Urinary bladder (tissue), 3 donors: ENCODE measurements at regions not wholly inside any gene's neighbourhood (a gene's known extent, or its start where the extent isn't known, plus 50 kb on each side); places are given as distances from the start of the nearest gene placed in this dataset.

Source experiments
- DNase-seq: peaks from one replicate; pipeline ENCODE4 v3.0.0-alpha.2; 2015; ENCODE audit errors: extremely low spot score
- H3K27ac ChIP-seq: one replicate; pipeline ENCODE4 v1.5.1; 2013; ENCODE audit warnings: low read depth, mild to moderate bottlenecking, moderate library complexity
- H3K36me3 ChIP-seq: one replicate; pipeline ENCODE4 v1.6.1; 2013; ENCODE audit warnings: mild to moderate bottlenecking, moderate library complexity; ENCODE audit not compliant: insufficient read depth
- H3K4me1 ChIP-seq: one replicate; pipeline ENCODE4 v1.6.1; 2013; ENCODE audit warnings: mild to moderate bottlenecking, moderate library complexity; ENCODE audit not compliant: insufficient read depth
- H3K4me3 ChIP-seq: one replicate; pipeline ENCODE4 v1.5.1; 2013; ENCODE audit warnings: low read depth, low read length
- WGBS: extraction: QIAGEN DNeasy Blood & Tissue Kit; methylation state at CpG from one replicate; pipeline ENCODE4 v1.1.7; 2013; 5-methylcytosine and 5-hydroxymethylcytosine counted together
- donor health status: healthy with polysubstance abuse.
- donor health status: healthy.

DNA sequence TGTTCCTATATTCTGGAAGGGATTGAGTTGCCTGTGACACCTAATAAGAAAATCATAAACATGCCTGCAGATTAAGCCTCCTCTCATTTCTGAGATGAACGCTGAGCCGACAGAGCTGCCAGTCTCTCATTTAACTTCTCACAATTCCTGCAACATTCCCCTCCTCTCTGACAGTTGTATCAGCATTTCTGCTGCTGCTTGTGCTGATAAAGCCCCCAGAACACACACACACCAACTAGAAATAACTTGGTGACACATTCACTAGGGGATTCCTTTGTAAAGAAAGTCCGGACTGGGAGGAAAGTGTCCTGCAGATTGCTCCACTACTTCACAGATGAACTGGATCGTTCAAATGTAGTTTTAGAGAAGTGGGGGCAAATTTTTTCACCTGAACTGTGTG, 437.3 kb downstream of the PLA2G4A start:
- Histone ChIP-seq H3K27ac (no peak overlapping the region), H3K4me1 (no peaks in the 10 kb centered on the region), H3K4me3 (no peak overlapping the region), H3K36me3 (no peaks in the 10 kb centered on the region)
- no peak for DNase-seq
- 59% methylated on average over 4 of the region's 4 CpGs for WGBS

DNA sequence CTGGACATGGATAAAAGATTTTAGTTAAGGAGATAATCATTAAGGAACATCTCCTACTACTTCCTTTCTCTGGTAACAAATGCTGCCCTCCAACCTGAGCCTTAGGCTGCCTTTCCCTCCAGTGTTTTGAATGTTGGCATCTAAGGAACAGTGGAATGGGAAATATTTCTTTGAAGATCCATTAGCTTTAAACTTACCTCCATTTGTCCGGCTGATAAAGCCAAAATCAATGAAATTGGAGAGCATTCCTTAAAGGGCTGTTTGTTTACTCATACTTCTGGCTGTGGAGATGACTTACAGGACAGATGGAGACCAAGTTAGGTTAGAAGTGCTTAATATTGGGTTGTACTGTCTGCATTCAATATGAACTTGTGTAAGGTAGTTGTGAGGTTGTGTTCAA, 439.1 kb downstream of the PLA2G4A start:
- WGBS = 82% methylated on average over 1 of the region's 1 CpG
- Histone ChIP-seq H3K4me1 (no peaks in the 10 kb centered on the region), H3K4me3 (no peak overlapping the region), H3K36me3 (no peaks in the 10 kb centered on the region), H3K27ac (no peak overlapping the region)
- DNase-seq = no peak

DNA sequence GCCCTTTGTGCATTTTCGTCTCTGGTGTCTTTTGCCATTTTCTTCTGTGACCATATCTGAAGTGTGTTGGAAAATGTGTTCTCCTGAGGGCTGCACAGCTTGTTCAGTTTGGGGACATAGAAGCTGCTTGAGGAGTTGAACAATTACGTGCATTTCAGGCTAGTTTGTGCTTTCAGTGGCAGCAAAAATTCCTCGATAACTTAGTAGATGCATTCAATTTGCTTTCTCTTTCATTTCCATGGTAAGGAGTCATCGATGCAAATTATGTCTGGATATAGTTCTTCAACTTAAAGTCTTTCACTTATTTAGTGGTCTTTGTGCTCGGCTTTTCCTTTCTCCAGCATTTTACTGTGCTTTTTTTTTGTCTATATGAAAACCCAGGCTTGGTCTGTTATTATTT, 441.5 kb downstream of the PLA2G4A start:
- Histone ChIP-seq H3K27ac (no peak overlapping the region), H3K36me3 (no peaks in the 10 kb centered on the region), H3K4me3 (no peak overlapping the region), H3K4me1 (no peaks in the 10 kb centered on the region)
- WGBS = 90% methylated on average over 5 of the region's 5 CpGs
- DNase-seq = no peak

DNA sequence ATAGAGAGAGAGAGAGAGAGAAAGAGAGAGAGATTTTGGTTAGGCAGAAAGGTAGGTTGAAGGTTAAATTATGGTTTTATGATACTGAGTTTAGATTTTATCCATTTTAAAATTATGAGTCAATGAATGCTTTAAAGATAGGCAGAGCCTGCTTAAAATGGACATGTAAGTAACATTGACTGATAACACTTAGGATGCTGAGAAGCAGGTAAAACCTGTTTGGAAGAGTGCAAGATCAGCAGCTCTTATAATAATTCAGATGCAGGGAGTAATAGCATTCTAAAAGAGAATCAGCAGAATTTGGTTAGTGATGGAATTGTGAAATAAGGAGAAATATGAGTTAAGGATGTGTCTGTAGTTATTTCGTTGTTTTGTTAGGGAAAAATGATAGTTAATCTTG, 446.6 kb downstream of the PLA2G4A start:
- no peaks in the 10 kb centered on the region for H3K4me1 ChIP-seq
- WGBS = 71% methylated on average over 1 of the region's 1 CpG
- DNase-seq = no peak
- no peak overlapping the region for H3K4me3 ChIP-seq
- no peak overlapping the region for H3K27ac ChIP-seq
- no peaks in the 10 kb centered on the region for H3K36me3 ChIP-seq

DNA sequence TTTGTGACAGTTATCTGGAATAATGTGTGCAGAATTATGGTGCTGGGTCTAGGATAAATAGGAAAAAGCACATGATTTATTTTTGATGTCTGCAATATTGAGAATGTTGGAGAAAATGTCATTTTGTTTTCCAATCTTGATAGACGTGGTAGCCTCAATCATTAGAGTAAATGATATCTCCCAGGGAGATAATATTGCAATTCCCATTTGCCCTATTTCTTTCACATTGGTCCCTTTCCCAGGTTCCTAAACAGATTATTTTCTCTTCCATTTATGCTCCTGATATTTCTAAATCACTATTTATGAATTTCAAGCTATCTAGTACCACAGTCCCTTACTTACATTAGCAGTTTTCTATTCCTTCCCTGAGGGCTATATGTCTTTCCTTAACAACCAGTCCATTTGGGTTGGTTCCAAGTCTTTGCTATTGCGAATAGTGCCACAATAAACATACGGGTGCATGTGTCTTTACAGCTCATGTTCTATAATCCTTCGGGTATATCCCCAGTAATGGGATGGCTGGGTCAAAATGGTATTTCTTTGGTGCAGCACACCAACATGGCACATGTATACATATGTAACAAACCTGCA, 447.3 kb downstream of the PLA2G4A start:
- DNase-seq = no peak
- Histone ChIP-seq H3K4me1 (no peaks in the 10 kb centered on the region), H3K36me3 (no peaks in the 10 kb centered on the region), H3K4me3 (no peak overlapping the region), H3K27ac (no peak overlapping the region)
- 62% methylated on average over 4 of the region's 4 CpGs for WGBS

DNA sequence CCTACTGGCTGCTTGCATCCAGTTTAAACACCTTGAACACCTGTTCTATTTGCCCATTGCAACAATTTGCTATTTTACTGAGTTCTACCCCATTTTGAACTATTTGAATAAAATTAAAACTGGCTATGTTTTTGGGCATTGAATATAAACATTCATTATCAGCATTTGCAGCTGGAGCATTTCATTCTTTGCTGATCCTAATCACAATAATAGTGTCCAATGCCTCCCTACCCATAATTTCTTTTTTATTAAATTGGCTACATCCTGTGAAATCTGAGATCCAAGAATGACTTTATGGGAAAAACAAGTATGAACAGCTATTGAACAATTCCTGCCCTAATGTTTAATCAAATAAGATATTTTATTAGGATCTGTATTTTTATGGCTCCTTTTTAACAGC, 447.9 kb downstream of the PLA2G4A start:
- Histone ChIP-seq H3K4me1 (no peaks in the 10 kb centered on the region), H3K4me3 (no peak overlapping the region), H3K27ac (no peak overlapping the region), H3K36me3 (no peaks in the 10 kb centered on the region)
- no peak for DNase-seq

DNA sequence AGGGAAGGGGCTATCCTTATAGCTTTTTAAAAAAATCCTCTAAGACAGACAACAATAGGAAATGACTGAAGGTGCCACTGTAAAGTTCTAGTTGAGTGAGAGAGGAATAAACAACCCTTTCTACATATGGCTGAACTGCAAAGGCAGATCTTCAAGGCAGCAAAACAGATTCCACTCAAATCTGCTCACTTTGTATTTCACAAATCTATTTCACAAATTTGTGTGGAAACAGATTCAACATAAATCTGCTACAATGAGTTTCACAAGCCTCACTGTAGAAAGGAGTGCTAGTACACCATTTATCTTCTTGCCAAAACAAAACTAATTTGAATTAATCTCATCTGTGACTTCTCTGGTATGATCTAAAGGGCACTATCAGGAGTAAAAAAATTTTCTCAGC, 451.3 kb downstream of the PLA2G4A start:
- no peaks in the 10 kb centered on the region for H3K36me3 ChIP-seq
- H3K4me1 ChIP-seq = no peaks in the 10 kb centered on the region
- H3K27ac ChIP-seq = no peak overlapping the region
- H3K4me3 ChIP-seq = no peak overlapping the region
- DNase-seq = no peak

DNA sequence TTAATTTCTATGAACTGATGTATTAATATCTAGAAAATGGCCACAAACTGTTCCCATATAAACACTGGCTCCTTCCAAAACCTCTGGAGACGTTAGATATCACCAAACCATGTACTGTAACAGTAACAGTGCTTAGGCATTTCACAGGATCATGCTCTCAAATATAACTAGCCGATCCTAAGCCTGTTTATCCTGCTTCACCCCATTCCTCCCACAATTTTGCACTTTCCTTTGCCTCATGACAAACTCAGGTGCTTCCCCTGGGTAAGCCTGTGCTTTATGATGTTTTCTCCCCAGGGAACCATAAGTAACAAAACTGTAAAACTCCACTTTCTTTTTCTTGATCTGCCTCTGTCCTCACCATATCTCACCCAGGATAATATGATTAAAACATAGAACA, 452.3 kb downstream of the PLA2G4A start:
- no peak for DNase-seq
- no peak overlapping the region for H3K4me3 ChIP-seq
- 20% methylated on average over 2 of the region's 2 CpGs for WGBS
- H3K4me1 ChIP-seq = no peaks in the 10 kb centered on the region
- no peaks in the 10 kb centered on the region for H3K36me3 ChIP-seq
- H3K27ac ChIP-seq = no peak overlapping the region

DNA sequence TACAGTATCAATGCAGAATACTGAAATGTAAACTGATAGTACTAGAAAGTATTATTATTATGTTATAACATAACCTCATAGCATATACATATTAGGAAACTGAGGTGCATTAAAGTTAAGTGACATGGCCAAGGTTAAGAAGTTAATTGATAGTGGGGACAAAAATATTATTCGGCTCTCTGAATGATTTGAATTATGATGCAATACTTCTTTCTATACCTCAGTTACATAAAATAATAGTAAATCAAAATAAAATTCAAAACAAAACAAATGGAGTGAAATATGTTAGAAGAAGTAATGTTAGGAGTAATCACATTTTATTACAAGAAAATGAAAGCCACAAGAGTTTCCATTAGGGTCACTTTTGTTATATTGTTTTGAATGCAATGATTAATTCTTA, 455.2 kb downstream of the PLA2G4A start:
- no peak overlapping the region for H3K4me3 ChIP-seq
- 88% methylated on average over 1 of the region's 1 CpG for WGBS
- no peaks in the 10 kb centered on the region for H3K4me1 ChIP-seq
- H3K27ac ChIP-seq = no peak overlapping the region
- no peak for DNase-seq
- no peaks in the 10 kb centered on the region for H3K36me3 ChIP-seq

DNA sequence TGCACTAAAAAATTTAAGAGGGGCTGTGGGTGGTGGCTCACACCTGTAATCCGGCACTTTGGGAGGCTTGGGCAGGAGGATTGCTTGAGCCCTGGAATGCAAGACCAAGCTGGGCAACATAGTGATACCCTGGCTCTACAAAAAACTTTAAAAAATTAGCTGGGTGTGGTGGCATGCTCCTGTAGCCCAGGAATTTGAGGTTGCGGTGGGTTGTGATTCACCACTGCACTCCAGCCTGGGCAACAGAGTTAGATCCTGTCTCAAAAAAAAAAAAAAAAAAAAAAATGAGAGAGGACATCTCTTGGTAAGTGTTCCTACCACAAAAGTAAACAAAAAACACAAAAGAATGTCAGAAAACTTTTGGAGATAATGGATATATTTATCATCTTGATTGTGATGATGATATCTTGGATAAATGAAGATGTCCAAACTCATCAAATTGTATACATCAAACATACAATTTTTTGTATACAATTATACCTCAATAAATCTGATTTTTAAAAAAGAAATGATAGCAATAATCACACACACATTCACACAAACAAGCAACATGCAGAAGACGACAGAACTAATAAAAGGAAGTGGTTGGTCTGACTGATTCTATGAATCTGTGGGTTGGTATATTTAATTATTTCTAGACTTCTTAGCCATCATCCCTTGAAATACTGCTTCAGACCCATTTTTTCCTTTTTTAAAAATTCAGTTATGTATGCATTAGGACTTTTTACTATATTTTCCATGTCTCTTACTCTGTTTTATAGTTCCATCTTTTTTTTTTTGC, 465.9 kb downstream of the PLA2G4A start:
- WGBS = 87% methylated on average over 3 of the region's 3 CpGs
- H3K4me3 ChIP-seq = no peak overlapping the region
- DNase-seq = no peak
- no peaks in the 10 kb centered on the region for H3K36me3 ChIP-seq
- no peaks in the 10 kb centered on the region for H3K4me1 ChIP-seq
- no peak overlapping the region for H3K27ac ChIP-seq

DNA sequence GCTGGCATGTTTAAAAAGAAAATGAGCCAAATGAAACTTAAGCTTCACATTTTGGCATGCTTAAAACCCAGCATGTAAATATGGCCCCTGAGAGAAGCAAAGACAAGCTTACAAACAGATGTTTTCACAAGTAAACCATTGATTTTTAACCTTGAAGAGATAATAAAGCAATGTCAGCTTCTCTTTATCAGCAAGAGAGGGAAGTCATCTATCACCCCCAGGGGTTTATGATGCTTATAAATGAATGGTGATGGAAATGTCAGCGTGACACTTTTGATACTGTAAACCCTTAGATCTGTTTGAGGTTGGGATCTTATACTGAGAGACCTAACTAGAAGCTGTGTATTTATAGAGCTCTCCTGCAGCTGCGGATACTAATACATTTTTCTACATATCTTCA, 471.3 kb downstream of the PLA2G4A start:
- no peak overlapping the region for H3K4me3 ChIP-seq
- no peaks in the 10 kb centered on the region for H3K36me3 ChIP-seq
- H3K27ac ChIP-seq = no peak overlapping the region
- WGBS = 45% methylated on average over 2 of the region's 2 CpGs
- H3K4me1 ChIP-seq = no peaks in the 10 kb centered on the region
- no peak for DNase-seq

DNA sequence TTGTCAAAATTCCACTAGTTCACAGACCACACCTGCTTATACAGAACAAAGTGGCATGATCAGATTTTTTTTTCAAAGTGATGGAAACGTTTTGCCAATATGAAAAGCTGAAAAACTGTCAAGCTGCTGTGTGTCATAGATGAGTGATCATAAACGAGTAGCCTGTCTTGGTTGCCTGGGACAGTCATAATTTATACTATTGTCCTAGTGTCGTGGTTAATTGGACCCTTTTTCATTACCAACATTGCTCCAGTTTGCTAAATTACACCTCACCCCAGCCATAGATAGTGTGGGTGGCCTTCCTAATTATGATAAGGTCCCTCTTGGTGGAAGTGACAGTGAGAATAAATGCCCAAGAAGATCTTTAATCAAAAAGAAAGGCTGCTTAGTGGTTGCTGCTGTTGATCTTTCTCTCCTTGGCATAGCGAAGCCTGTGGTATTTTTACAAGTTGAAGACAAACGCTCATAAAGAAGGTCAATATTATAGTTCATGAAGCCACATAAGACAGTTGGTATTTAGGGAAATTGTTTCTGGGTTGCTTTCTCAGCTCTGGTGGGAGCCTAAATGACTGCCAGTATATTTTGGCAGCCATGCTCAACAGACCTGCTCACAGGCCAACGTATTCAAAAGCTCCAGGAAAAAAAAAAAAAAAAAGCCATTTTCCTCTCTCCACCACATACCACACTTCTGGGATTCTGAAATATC, 478.1 kb downstream of the PLA2G4A start:
- 46% methylated on average over 6 of the region's 6 CpGs for WGBS
- no peaks in the 10 kb centered on the region for H3K4me1 ChIP-seq
- DNase-seq = no peak
- H3K4me3 ChIP-seq = no peak overlapping the region
- no peaks in the 10 kb centered on the region for H3K36me3 ChIP-seq
- no peak overlapping the region for H3K27ac ChIP-seq

DNA sequence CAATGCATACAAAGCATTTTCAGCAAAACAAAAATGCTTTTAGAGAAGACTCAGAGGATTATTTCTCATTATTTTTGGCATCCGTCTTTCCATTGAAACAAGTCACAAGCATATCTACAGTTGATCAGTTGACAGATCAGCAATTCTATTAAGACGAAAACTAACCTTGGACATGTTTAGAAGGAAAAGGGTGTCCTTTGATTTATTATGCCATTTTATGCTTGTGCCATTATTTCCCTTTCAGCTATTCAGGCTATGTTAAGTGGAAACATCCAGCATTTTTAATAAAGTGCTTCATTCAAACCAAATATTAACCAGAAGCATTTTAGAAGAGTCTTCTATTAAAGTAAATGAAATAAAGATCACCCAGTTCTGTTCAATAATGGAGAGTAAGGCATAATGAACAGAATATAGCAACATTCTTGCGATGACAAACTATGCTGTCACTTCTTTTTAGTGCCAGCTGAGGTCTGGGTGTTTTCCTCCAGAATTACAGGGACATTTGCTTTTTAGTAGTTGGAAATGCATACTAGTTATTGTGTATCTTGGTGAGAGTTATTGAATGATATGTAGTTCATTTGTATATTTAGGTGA, 481.4 kb downstream of the PLA2G4A start:
- 69% methylated on average over 3 of the region's 3 CpGs for WGBS

DNA sequence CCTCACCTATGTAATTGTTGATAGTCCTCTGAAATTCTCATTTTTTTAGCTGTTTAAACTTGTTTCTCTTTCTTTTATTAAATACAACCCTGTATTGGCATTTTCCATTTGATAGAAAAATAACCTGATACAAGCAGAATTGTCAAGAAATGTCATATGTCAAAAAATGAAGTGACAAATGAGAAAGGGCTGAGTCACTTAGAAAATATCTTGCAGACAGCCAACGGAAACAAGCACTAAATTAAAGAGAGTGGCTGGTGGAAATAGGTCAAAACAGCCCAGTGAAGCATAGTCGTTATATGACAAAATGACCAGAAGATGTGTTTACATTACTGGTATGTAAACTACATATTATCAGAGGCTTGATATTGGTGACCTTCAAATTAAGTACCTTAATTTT, 484.4 kb downstream of the PLA2G4A start:
- WGBS = 47% methylated on average over 2 of the region's 2 CpGs
- no peak for DNase-seq
- Histone ChIP-seq H3K27ac (no peak overlapping the region), H3K4me1 (no peaks in the 10 kb centered on the region), H3K4me3 (no peak overlapping the region), H3K36me3 (no peaks in the 10 kb centered on the region)

More for the DNA sequence above, 481.4 kb downstream of the PLA2G4A start:
- Histone ChIP-seq H3K27ac (no peak overlapping the region), H3K4me1 (no peaks in the 10 kb centered on the region), H3K4me3 (no peak overlapping the region), H3K36me3 (no peaks in the 10 kb centered on the region)
- DNase-seq = no peak
